RWPE2 (cell line): ENCODE measurements at regions not wholly inside any gene's neighbourhood (a gene's known extent, or its start where the extent isn't known, plus 50 kb on each side); places are given as distances from the start of the nearest gene placed in this dataset.

Experiments
- ATAC-seq: fragments of 200-7000 bp; cut with Tn5 transposase; 3 replicates; pipeline ENCODE4 v1.9.1; 2021; ENCODE audit warnings: low read depth
- DNase-seq: peaks from one replicate; pipeline ENCODE4 v3.0.0-alpha.2; 2020; ENCODE audit warnings: low spot score
- H3K27ac ChIP-seq: fragments of 450-650 bp; 2 replicates; pipeline ENCODE4 v1.5.1; 2017; ENCODE audit warnings: mild to moderate bottlenecking; ENCODE audit not compliant: poor library complexity, severe bottlenecking
- H3K27me3 ChIP-seq: fragments of 250-450 bp; sonication (Bioruptor Pico); 2 replicates; pipeline ENCODE4 v1.5.1; 2021; ENCODE audit warnings: mild to moderate bottlenecking, moderate library complexity; ENCODE audit not compliant: insufficient read depth, poor library complexity, severe bottlenecking
- H3K36me3 ChIP-seq: fragments of 250-450 bp; sonication (Bioruptor Pico); 2 replicates; pipeline ENCODE4 v1.5.1; 2020; ENCODE audit warnings: low read depth, mild to moderate bottlenecking, moderate library complexity
- H3K4me1 ChIP-seq: fragments of 250-450 bp; sonication (Bioruptor Pico); 2 replicates; pipeline ENCODE4 v1.5.1; 2021; ENCODE audit warnings: mild to moderate bottlenecking, moderate library complexity; ENCODE audit not compliant: insufficient read depth, poor library complexity, severe bottlenecking
- H3K4me3 ChIP-seq: fragments of 250-450 bp; sonication (Bioruptor Pico); 2 replicates; pipeline ENCODE4 v1.5.1; 2021; ENCODE audit warnings: mild to moderate bottlenecking, moderate library complexity; ENCODE audit not compliant: severe bottlenecking
- H3K9me3 ChIP-seq: fragments of 250-450 bp; sonication (Bioruptor Pico); 2 replicates; pipeline ENCODE4 v1.5.1; 2021; ENCODE audit warnings: mild to moderate bottlenecking, moderate library complexity; ENCODE audit not compliant: severe bottlenecking
- TF ChIP-seq, protein P1 (sequence below): fragments of 450-650 bp; IDR thresholded peaks from one replicate; pipeline ENCODE4 v1.5.1; 2017; ENCODE audit warnings: mild to moderate bottlenecking, moderate library complexity; ENCODE audit not compliant: poor library complexity, severe bottlenecking

DNA sequence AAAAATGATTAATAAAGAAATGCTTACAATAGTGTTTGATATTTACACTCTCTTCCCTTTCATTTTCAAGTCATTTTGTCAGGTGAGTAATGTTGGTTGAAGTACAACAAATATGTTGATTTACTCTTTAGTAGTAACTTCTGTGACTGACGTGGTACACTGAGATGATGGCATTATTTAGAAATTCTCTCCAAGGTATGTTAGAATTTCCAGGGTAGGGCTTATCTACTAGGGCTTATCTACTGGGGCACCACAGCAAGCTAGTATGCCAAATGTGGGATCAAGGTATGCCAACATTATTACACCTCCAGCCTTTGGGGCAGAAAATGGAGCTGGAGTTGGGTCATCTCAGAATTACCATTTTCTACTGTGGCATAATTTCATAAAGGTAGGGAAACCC, 157.4 kb upstream of the AGTR1 start:
- ATAC-seq, result no peak

DNA sequence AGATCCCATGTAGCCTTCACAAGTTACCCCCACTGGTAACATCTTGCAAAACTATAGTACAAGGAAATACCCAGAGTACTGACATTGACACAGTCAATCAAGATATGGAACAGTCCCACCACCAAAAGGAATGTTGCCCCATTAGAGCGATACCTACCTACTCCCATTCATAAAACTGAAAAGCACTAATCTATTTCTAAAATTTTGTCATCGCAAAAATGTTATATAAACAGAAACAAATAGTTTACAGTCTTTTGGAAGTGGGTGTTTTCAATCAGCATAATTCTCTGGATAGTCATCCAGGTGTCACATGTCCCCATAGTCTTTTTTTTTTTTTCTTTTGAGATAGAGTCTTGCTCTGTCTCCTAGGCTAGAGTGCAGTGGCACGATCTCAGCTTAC, 156.9 kb upstream of the AGTR1 start:
- Histone ChIP-seq H3K4me1 (no peaks in the 10 kb centered on the region), H3K27ac (no peak overlapping the region), H3K9me3 (no peaks in the 10 kb centered on the region), H3K4me3 (no peak overlapping the region), H3K36me3 (no peaks in the 10 kb centered on the region), H3K27me3 (no peaks in the 10 kb centered on the region)
- no peak for ATAC-seq
- TF ChIP-seq, protein P1, sequence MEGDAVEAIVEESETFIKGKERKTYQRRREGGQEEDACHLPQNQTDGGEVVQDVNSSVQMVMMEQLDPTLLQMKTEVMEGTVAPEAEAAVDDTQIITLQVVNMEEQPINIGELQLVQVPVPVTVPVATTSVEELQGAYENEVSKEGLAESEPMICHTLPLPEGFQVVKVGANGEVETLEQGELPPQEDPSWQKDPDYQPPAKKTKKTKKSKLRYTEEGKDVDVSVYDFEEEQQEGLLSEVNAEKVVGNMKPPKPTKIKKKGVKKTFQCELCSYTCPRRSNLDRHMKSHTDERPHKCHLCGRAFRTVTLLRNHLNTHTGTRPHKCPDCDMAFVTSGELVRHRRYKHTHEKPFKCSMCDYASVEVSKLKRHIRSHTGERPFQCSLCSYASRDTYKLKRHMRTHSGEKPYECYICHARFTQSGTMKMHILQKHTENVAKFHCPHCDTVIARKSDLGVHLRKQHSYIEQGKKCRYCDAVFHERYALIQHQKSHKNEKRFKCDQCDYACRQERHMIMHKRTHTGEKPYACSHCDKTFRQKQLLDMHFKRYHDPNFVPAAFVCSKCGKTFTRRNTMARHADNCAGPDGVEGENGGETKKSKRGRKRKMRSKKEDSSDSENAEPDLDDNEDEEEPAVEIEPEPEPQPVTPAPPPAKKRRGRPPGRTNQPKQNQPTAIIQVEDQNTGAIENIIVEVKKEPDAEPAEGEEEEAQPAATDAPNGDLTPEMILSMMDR, result no peak
- DNase-seq, result no peak

More for the DNA sequence above, 157.4 kb upstream of the AGTR1 start:
- DNase-seq, result no peak
- Histone ChIP-seq H3K36me3 (no peaks in the 10 kb centered on the region), H3K27ac (no peak overlapping the region), H3K9me3 (no peaks in the 10 kb centered on the region), H3K4me1 (no peaks in the 10 kb centered on the region), H3K4me3 (no peak overlapping the region), H3K27me3 (no peaks in the 10 kb centered on the region)
- TF ChIP-seq, protein P1, result no peak

DNA sequence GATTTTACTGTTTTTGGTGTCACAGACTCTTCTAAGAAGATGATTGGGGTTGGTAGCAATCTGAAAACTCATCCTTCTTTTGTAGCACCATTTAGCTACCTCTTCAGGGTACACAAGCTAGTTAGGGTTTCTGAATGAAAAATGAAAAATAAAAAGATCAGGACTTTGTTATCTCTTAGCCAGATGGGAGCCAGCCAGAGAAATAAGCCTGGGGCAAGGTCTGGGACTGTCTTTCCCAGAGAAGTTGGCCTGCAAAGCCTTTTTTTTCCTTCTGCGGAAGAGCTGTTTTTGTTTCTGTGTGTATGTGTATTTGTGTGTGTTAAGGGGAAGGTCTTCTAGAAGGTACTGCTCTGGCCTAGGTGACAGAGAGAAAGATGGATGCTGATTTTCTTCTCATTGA, 150.7 kb upstream of the AGTR1 start:
- Histone ChIP-seq H3K9me3 (no peaks in the 10 kb centered on the region), H3K27ac (no peak overlapping the region), H3K27me3 (no peaks in the 10 kb centered on the region), H3K4me1 (no peaks in the 10 kb centered on the region), H3K4me3 (no peak overlapping the region), H3K36me3 (no peaks in the 10 kb centered on the region)
- no peak for DNase-seq
- TF ChIP-seq, protein P1, result no peak
- no peak for ATAC-seq

DNA sequence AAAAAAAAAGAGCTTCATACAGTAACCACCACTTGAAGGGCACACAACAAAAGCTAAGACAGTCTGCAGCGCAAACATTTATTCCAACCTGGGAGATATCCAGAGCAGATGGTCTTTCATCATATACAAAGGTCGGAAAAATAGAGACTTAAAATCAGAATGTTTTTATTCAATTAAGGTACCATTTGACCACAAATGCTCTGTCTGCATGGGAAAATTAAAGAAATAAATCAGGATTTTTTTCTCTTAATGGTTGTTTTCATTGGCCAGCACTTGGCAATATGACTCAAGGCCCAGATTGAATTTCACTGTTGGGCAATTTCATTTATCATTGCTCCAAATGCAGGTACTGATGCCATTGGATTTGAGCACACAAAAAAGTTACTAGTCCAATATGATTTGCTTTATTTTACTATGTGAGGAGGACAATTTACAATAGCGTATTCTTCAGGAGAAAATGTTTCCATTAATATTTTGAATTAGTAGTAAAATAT, 145.9 kb upstream of the AGTR1 start:
- TF ChIP-seq, protein P1, result no peak
- no peaks in the 10 kb centered on the region for H3K27me3 ChIP-seq
- no peaks in the 10 kb centered on the region for H3K4me1 ChIP-seq
- no peak overlapping the region for H3K27ac ChIP-seq
- H3K4me3 ChIP-seq, result no peak overlapping the region
- no peak for ATAC-seq
- H3K9me3 ChIP-seq, result no peaks in the 10 kb centered on the region
- no peak for DNase-seq
- H3K36me3 ChIP-seq, result no peaks in the 10 kb centered on the region

DNA sequence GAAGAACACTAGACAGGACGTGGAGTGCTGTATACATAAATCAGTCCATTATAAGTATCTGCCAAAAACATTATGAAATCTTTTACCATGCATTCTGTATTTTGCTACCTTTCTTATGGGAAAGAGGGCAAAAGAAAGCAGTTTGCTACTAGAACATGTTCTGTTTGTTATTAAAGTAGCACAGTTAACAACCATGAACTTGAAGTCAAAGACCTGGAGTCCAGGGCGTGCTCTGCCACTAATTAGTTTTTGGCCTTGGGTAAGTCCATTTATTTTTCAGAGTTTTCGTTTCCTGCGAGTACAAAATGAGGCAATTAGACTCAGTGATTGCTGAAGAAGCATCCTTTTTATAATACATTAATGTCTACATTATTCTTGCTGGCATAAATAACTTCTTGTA, 143.3 kb upstream of the AGTR1 start:
- H3K36me3 ChIP-seq, result no peaks in the 10 kb centered on the region
- ATAC-seq, result no peak
- no peaks in the 10 kb centered on the region for H3K27me3 ChIP-seq
- DNase-seq, result no peak
- no peaks in the 10 kb centered on the region for H3K9me3 ChIP-seq
- no peak overlapping the region for H3K27ac ChIP-seq
- no peak overlapping the region for H3K4me3 ChIP-seq
- H3K4me1 ChIP-seq, result no peaks in the 10 kb centered on the region
- TF ChIP-seq, protein P1, result no peak
